DOHH2 (cell line): ENCODE measurements at regions not wholly inside any gene's neighbourhood (a gene's known extent, or its start where the extent isn't known, plus 50 kb on each side); places are given as distances from the start of the nearest gene placed in this dataset.

ENCODE experiments used
- H3F3A ChIP-seq: fragments of 200-600 bp; sonication (generic), shearing (Covaris generic); 2 replicates; pipeline ENCODE4 v1.6.0; 2016; ENCODE audit warnings: antibody characterized with exemption, mild to moderate bottlenecking; ENCODE audit not compliant: control insufficient read depth, insufficient read depth
- H3K27ac ChIP-seq: fragments of 200-600 bp; sonication (generic); 2 replicates; pipeline ENCODE4 v1.5.1; 2014; ENCODE audit warnings: low read depth, mild to moderate bottlenecking, low read length, moderate library complexity
- H3K27me3 ChIP-seq: fragments of 200-600 bp; sonication (generic); 2 replicates; pipeline ENCODE4 v1.6.1; 2014; ENCODE audit warnings: mild to moderate bottlenecking, low read length, mixed read lengths; ENCODE audit not compliant: control insufficient read depth
- H3K36me3 ChIP-seq: fragments of 200-600 bp; sonication (generic); 2 replicates; pipeline ENCODE4 v1.6.1; 2014; ENCODE audit warnings: mild to moderate bottlenecking, low read length, moderate library complexity, mixed read lengths; ENCODE audit not compliant: control insufficient read depth
- H3K4me1 ChIP-seq: fragments of 200-600 bp; sonication (generic); 2 replicates; pipeline ENCODE4 v1.6.1; 2014; ENCODE audit warnings: mild to moderate bottlenecking, low read length, mixed read lengths; ENCODE audit not compliant: control insufficient read depth
- H3K4me2 ChIP-seq: fragments of 200-600 bp; sonication (generic); 2 replicates; pipeline ENCODE4 v1.6.0; 2014; ENCODE audit warnings: mild to moderate bottlenecking, low read length, moderate library complexity
- H3K4me3 ChIP-seq: fragments of 200-600 bp; sonication (generic); 2 replicates; pipeline ENCODE4 v1.5.1; 2014; ENCODE audit warnings: mild to moderate bottlenecking, low read length, mixed read lengths
- H3K79me2 ChIP-seq: fragments of 200-600 bp; sonication (generic); 2 replicates; pipeline ENCODE4 v1.6.1; 2014; ENCODE audit warnings: mild to moderate bottlenecking, low read length, mixed read lengths; ENCODE audit not compliant: control insufficient read depth
- H3K9me2 ChIP-seq: fragments of 200-600 bp; sonication (generic); replicated peaks from 2 replicates; pipeline ENCODE4 v1.6.1; 2014; ENCODE audit warnings: mild to moderate bottlenecking, low read length, mixed read lengths; ENCODE audit not compliant: control insufficient read depth
- H3K9me3 ChIP-seq: fragments of 200-600 bp; sonication (generic); 2 replicates; pipeline ENCODE4 v1.6.1; 2014; ENCODE audit warnings: antibody characterized with exemption, low read length, mixed read lengths; ENCODE audit not compliant: control insufficient read depth, insufficient read depth
- H4K20me1 ChIP-seq: fragments of 200-600 bp; sonication (generic); 2 replicates; pipeline ENCODE4 v1.6.0; 2014; ENCODE audit warnings: low read depth, mild to moderate bottlenecking, antibody characterized with exemption, low read length, moderate library complexity; ENCODE audit not compliant: control insufficient read depth, insufficient read depth
- CTCF ChIP-seq: fragments of 200-600 bp; sonication (generic); IDR thresholded peaks from one replicate; pipeline ENCODE4 v1.5.1; 2014; ENCODE audit warnings: antibody characterized with exemption, mild to moderate bottlenecking, low read depth, low read length; ENCODE audit not compliant: poor library complexity, severe bottlenecking
- EZH2phosphoT487 ChIP-seq: fragments of 200-600 bp; sonication (generic); IDR thresholded peaks from 2 replicates; pipeline ENCODE4 v1.6.1; 2017; ENCODE audit warnings: borderline replicate concordance, mild to moderate bottlenecking, antibody characterized with exemption, low read length, moderate library complexity, mixed read lengths

GRCh38 chr14:101228949-101229541 lies 325.5 kb upstream of the RTL1 start:
- H3K27ac ChIP-seq: no peak overlapping the region
- H3K9me3 ChIP-seq: no peaks in the 10 kb centered on the region
- no peaks in the 10 kb centered on the region for H3K4me1 ChIP-seq
- no peaks in the 10 kb centered on the region for H3K9me2 ChIP-seq
- no peaks in the 10 kb centered on the region for H3K27me3 ChIP-seq
- no peak overlapping the region for H3K4me3 ChIP-seq
- no peaks in the 10 kb centered on the region for H3F3A ChIP-seq
- H3K36me3 ChIP-seq: no peaks in the 10 kb centered on the region
- H4K20me1 ChIP-seq: no peaks in the 10 kb centered on the region
- H3K4me2 ChIP-seq: no peak overlapping the region
- TF ChIP-seq CTCF: no peak
- no peak for TF ChIP-seq EZH2phosphoT487
- no peaks in the 10 kb centered on the region for H3K79me2 ChIP-seq

GRCh38 chr14:101229666-101230065 lies 326.1 kb upstream of the RTL1 start:
- no peaks in the 10 kb centered on the region for H3K4me1 ChIP-seq
- TF ChIP-seq CTCF: no peak
- TF ChIP-seq EZH2phosphoT487: no peak
- no peaks in the 10 kb centered on the region for H3K9me2 ChIP-seq
- no peaks in the 10 kb centered on the region for H4K20me1 ChIP-seq
- no peaks in the 10 kb centered on the region for H3F3A ChIP-seq
- no peak overlapping the region for H3K4me3 ChIP-seq
- no peaks in the 10 kb centered on the region for H3K79me2 ChIP-seq
- no peaks in the 10 kb centered on the region for H3K9me3 ChIP-seq
- H3K27ac ChIP-seq: no peak overlapping the region
- H3K36me3 ChIP-seq: no peaks in the 10 kb centered on the region
- no peaks in the 10 kb centered on the region for H3K27me3 ChIP-seq
- H3K4me2 ChIP-seq: no peak overlapping the region

GRCh38 chr14:101230161-101230850 lies 326.8 kb upstream of the RTL1 start:
- TF ChIP-seq CTCF: no peak
- no peak for TF ChIP-seq EZH2phosphoT487
- Histone ChIP-seq H3F3A (no peaks in the 10 kb centered on the region), H3K27ac (no peak overlapping the region), H3K4me1 (no peaks in the 10 kb centered on the region), H3K27me3 (no peaks in the 10 kb centered on the region), H3K9me3 (no peaks in the 10 kb centered on the region), H3K4me2 (no peak overlapping the region), H3K79me2 (no peaks in the 10 kb centered on the region), H3K9me2 (no peaks in the 10 kb centered on the region), H3K36me3 (no peaks in the 10 kb centered on the region), H4K20me1 (no peaks in the 10 kb centered on the region), H3K4me3 (no peak overlapping the region)
